ENCODE measurements at regions not wholly inside any gene's neighbourhood (a gene's known extent, or its start where the extent isn't known, plus 50 kb on each side); places are given as distances from the start of the nearest gene placed in this dataset.

GRCh38 chr5:92963800-92964199 is 617.2 kb downstream of the NR2F1-AS1 start:
- H3K27ac ChIP-seq (ENCODE audit: insufficient read depth, low read length) = no peak overlapping the region
- H3K9ac ChIP-seq (ENCODE audit: insufficient read depth, low read length) = no peak overlapping the region
- no peak overlapping the region for H2AFZ ChIP-seq (ENCODE audit: low read length)
- no peak overlapping the region for H3K4me2 ChIP-seq (ENCODE audit: extremely low read depth, insufficient read depth, low read length)
- no peaks in the 10 kb centered on the region for H3K36me3 ChIP-seq (ENCODE audit: control insufficient read depth, insufficient read depth, low read length)
- no peaks in the 10 kb centered on the region for H4K20me1 ChIP-seq (ENCODE audit: control insufficient read depth, extremely low read depth, insufficient read depth, low read length)
- no peaks in the 10 kb centered on the region for H3K79me2 ChIP-seq (ENCODE audit: control insufficient read depth, insufficient read depth, low read length)
- no peak overlapping the region for H3K4me3 ChIP-seq (replicated peaks in 1 of 4; ENCODE audit: control extremely low read depth in 1 of 4, insufficient read depth in 1 of 4, low read depth in 3 of 4, low read length in 4 of 4)
- DNase-seq (ENCODE audit: low read depth in 2 of 2) = no peak
- TF ChIP-seq, protein P1, sequence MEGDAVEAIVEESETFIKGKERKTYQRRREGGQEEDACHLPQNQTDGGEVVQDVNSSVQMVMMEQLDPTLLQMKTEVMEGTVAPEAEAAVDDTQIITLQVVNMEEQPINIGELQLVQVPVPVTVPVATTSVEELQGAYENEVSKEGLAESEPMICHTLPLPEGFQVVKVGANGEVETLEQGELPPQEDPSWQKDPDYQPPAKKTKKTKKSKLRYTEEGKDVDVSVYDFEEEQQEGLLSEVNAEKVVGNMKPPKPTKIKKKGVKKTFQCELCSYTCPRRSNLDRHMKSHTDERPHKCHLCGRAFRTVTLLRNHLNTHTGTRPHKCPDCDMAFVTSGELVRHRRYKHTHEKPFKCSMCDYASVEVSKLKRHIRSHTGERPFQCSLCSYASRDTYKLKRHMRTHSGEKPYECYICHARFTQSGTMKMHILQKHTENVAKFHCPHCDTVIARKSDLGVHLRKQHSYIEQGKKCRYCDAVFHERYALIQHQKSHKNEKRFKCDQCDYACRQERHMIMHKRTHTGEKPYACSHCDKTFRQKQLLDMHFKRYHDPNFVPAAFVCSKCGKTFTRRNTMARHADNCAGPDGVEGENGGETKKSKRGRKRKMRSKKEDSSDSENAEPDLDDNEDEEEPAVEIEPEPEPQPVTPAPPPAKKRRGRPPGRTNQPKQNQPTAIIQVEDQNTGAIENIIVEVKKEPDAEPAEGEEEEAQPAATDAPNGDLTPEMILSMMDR (conservative IDR thresholded peaks at IDR 0.05 in 1 of 2, IDR thresholded peaks at IDR 0.05 in 1 of 2; ENCODE audit: low read depth in 1 of 2, low read length in 2 of 2) = no peak
- TF ChIP-seq EZH2 (IDR thresholded peaks at IDR 0.05; ENCODE audit: low read length, missing control alignments) = no peak
- H3K27me3 ChIP-seq (ENCODE audit: control insufficient read depth, insufficient read depth, low read length) = no peaks in the 10 kb centered on the region
- H3K4me1 ChIP-seq (ENCODE audit: control insufficient read depth, extremely low read depth, insufficient read depth, low read length) = no peaks in the 10 kb centered on the region
- no peaks in the 10 kb centered on the region for H3K9me3 ChIP-seq (ENCODE audit: control insufficient read depth, insufficient read depth, low read depth, low read length)

DNA sequence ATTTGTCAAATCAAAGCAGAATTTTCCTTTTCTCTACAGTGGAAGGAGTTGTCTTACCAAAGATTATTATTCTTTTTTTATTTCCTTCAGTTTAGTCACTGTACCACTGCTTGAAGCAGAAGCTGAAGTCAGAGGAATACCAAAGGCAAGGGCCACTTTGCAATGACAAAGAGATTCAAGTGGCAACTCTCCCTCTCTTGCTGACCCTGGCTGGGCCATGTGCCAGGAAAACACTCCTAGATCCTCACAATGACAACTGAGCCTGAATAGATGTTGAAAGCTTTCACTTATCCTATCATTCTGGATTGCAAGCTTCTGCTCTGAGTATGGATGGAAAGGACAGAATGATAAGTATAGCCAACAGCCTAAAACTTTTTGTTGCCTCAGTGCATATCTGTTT is 618.3 kb downstream of the NR2F1-AS1 start:
- Histone ChIP-seq H4K20me1 (ENCODE audit: control insufficient read depth, extremely low read depth, insufficient read depth, low read length) (no peaks in the 10 kb centered on the region), H3K27ac (ENCODE audit: insufficient read depth, low read length) (no peak overlapping the region), H3K9ac (ENCODE audit: insufficient read depth, low read length) (no peak overlapping the region), H3K4me2 (ENCODE audit: extremely low read depth, insufficient read depth, low read length) (no peak overlapping the region), H3K79me2 (ENCODE audit: control insufficient read depth, insufficient read depth, low read length) (no peaks in the 10 kb centered on the region), H3K9me3 (ENCODE audit: control insufficient read depth, insufficient read depth, low read depth, low read length) (no peaks in the 10 kb centered on the region), H3K36me3 (ENCODE audit: control insufficient read depth, insufficient read depth, low read length) (no peaks in the 10 kb centered on the region), H3K27me3 (ENCODE audit: control insufficient read depth, insufficient read depth, low read length) (no peaks in the 10 kb centered on the region), H3K4me3 (replicated peaks in 1 of 4; ENCODE audit: control extremely low read depth in 1 of 4, insufficient read depth in 1 of 4, low read depth in 3 of 4, low read length in 4 of 4) (no peak overlapping the region), H3K4me1 (ENCODE audit: control insufficient read depth, extremely low read depth, insufficient read depth, low read length) (no peaks in the 10 kb centered on the region), H2AFZ (ENCODE audit: low read length) (no peak overlapping the region)
- DNase-seq (ENCODE audit: low read depth in 2 of 2) = no peak
- TF ChIP-seq, protein P1 (conservative IDR thresholded peaks at IDR 0.05 in 1 of 2, IDR thresholded peaks at IDR 0.05 in 1 of 2; ENCODE audit: low read depth in 1 of 2, low read length in 2 of 2) = no peak
- TF ChIP-seq EZH2 (IDR thresholded peaks at IDR 0.05; ENCODE audit: low read length, missing control alignments) = no peak

DNA sequence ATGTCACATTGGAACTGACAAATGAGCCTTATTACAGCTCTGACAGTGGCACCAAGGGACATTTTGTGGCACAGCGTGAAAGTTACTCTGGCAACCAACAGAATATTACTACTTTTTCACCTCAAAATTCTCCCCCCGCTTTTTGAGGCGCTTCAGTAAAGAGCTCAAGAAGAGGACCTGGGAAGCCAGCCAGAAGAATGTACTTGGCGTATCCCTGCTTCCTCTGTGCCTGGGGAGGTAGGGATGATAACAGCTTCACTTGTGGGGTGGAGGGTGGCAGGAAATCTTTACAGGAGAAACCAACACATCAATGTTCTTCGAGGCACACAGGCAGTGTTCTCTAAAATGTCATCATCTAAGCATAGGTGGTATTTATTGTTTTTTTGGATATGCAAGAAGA is 624.1 kb downstream of the NR2F1-AS1 start:
- H3K9me3 ChIP-seq (ENCODE audit: control insufficient read depth, insufficient read depth, low read depth, low read length) = no peaks in the 10 kb centered on the region
- H3K36me3 ChIP-seq (ENCODE audit: control insufficient read depth, insufficient read depth, low read length) = no peaks in the 10 kb centered on the region
- H3K27ac ChIP-seq (ENCODE audit: insufficient read depth, low read length) = no peak overlapping the region
- peak in 1 of 2 donors; percentile 11 for DNase-seq (ENCODE audit: low read depth in 2 of 2)
- H3K27me3 ChIP-seq (ENCODE audit: control insufficient read depth, insufficient read depth, low read length) = no peaks in the 10 kb centered on the region
- H3K4me1 ChIP-seq (ENCODE audit: control insufficient read depth, extremely low read depth, insufficient read depth, low read length) = no peaks in the 10 kb centered on the region
- no peak overlapping the region for H3K9ac ChIP-seq (ENCODE audit: insufficient read depth, low read length)
- H3K4me2 ChIP-seq (ENCODE audit: extremely low read depth, insufficient read depth, low read length) = no peak overlapping the region
- no peaks in the 10 kb centered on the region for H3K79me2 ChIP-seq (ENCODE audit: control insufficient read depth, insufficient read depth, low read length)
- no peak overlapping the region for H2AFZ ChIP-seq (ENCODE audit: low read length)
- H4K20me1 ChIP-seq (ENCODE audit: control insufficient read depth, extremely low read depth, insufficient read depth, low read length) = no peaks in the 10 kb centered on the region
- H3K4me3 ChIP-seq (replicated peaks in 1 of 4; ENCODE audit: control extremely low read depth in 1 of 4, insufficient read depth in 1 of 4, low read depth in 3 of 4, low read length in 4 of 4) = no peak overlapping the region
- TF ChIP-seq EZH2 (IDR thresholded peaks at IDR 0.05; ENCODE audit: low read length, missing control alignments) = no peak
- TF ChIP-seq, protein P1 (conservative IDR thresholded peaks at IDR 0.05 in 1 of 2, IDR thresholded peaks at IDR 0.05 in 1 of 2; ENCODE audit: low read depth in 1 of 2, low read length in 2 of 2) = no peak

Measured in fibroblast of lung (primary cell).